K562 (cell line): ENCODE measurements at regions not wholly inside any gene's neighbourhood (a gene's known extent, or its start where the extent isn't known, plus 50 kb on each side); places are given as distances from the start of the nearest gene placed in this dataset.
A peak's percentile ranks its signal among the peaks of the same experiment; 100 is the strongest.

Experiments used
- BRCA1 ChIP-seq, 2 experiments: fragments of 450-650 bp in 1 of 2; sonication (generic) in 1 of 2; formaldehyde crosslinking in 1 of 2; IDR thresholded peaks; 2 replicates each; pipeline versions ENCODE4 v1.5.0 to v1.6.1; 2017 to 2020; ENCODE audit warnings: mild to moderate bottlenecking in 1 of 2, missing genetic modification reagents in 1 of 2
- C11orf30 ChIP-seq: fragments of 450-650 bp; IDR thresholded peaks from 2 replicates; pipeline ENCODE4 v1.6.1; 2016; ENCODE audit warnings: low read depth, mild to moderate bottlenecking
- CHD4 ChIP-seq: fragments of 200-600 bp; sonication (generic); IDR thresholded peaks from 3 replicates; pipeline ENCODE4 v1.6.1; 2012; ENCODE audit warnings: low read depth, mild to moderate bottlenecking, mixed read lengths, low read length, inconsistent platforms; ENCODE audit not compliant: insufficient read depth, insufficient replicate concordance, poor library complexity, severe bottlenecking
- DNMT1 ChIP-seq: fragments of 450-650 bp; IDR thresholded peaks from 2 replicates; pipeline ENCODE4 v1.6.1; 2016; ENCODE audit warnings: antibody characterized with exemption, mild to moderate bottlenecking
- DPF2 ChIP-seq: fragments of 450-650 bp; IDR thresholded peaks from 2 replicates; pipeline ENCODE4 v1.6.1; 2016
- ELF1 ChIP-seq: fragments of 200-800 bp; sonication (Bioruptor generic); IDR thresholded peaks from 2 replicates; pipeline ENCODE4 v1.6.1; 2016; ENCODE audit warnings: missing genetic modification characterization, missing compliant biosample characterization
- HCFC1 ChIP-seq: IDR thresholded peaks from 2 replicates; pipeline ENCODE4 v1.6.1; 2012; ENCODE audit warnings: low read depth, low read length, improper control_type of control experiment
- HEY1 ChIP-seq: fragments of 250-450 bp; sonication (Bioruptor Pico); IDR thresholded peaks from 2 replicates; pipeline ENCODE4 v1.5.0; 2020; ENCODE audit warnings: mild to moderate bottlenecking, moderate library complexity, borderline replicate concordance
- KLF10 ChIP-seq: fragments of 250-450 bp; sonication (Bioruptor Pico); IDR thresholded peaks from 2 replicates; pipeline ENCODE4 v1.6.1; 2021; ENCODE audit warnings: matching md5 sums
- NR3C1 ChIP-seq: sonication (generic); formaldehyde crosslinking; IDR thresholded peaks from 2 replicates; pipeline ENCODE4 v1.8.1; 2022; ENCODE audit warnings: missing genetic modification reagents
- POLR3G ChIP-seq: IDR thresholded peaks from 2 replicates; pipeline ENCODE4 v1.6.1; 2011; ENCODE audit not compliant: insufficient read length, insufficient replicate concordance; ENCODE audit errors: extremely low read depth
- RAD21 ChIP-seq, 2 experiments: fragments of 250-450 bp in 1 of 2; fragments of 450-650 bp in 1 of 2; sonication (Bioruptor Pico) in 1 of 2; formaldehyde crosslinking in 1 of 2; IDR thresholded peaks in 1 of 2; conservative IDR thresholded peaks in 1 of 2; 2 replicates each; pipeline versions ENCODE4 v1.4.0 to v1.8.0; 2020 to 2022; ENCODE audit warnings: mild to moderate bottlenecking in 2 of 2, moderate library complexity in 1 of 2
- SETDB1 ChIP-seq: IDR thresholded peaks from one replicate; pipeline ENCODE4 v1.6.1; 2012; ENCODE audit warnings: low read length, control low read depth, inconsistent platforms
- SMARCC2 ChIP-seq: fragments of 450-650 bp; IDR thresholded peaks from 2 replicates; pipeline ENCODE4 v1.6.1; 2017; ENCODE audit warnings: antibody characterized with exemption, moderate library complexity, mild to moderate bottlenecking, low read depth
- SMARCE1 ChIP-seq: fragments of 450-650 bp; IDR thresholded peaks from 2 replicates; pipeline ENCODE4 v1.7.1; 2016; ENCODE audit warnings: mild to moderate bottlenecking
- TRIM24 ChIP-seq, 2 experiments: fragments of 450-650 bp; IDR thresholded peaks; 2 replicates each; pipeline ENCODE4 v1.6.1; 2016
- ZNF586 ChIP-seq: fragments of 450-650 bp; formaldehyde crosslinking; conservative IDR thresholded peaks from 2 replicates; pipeline ENCODE4 v1.4.0; 2020; ENCODE audit warnings: mild to moderate bottlenecking, moderate library complexity
- ZNF644 ChIP-seq: fragments of 200-800 bp; sonication (Bioruptor generic); IDR thresholded peaks from 2 replicates; pipeline ENCODE4 v1.6.1; 2016; ENCODE audit warnings: low read depth, missing genetic modification characterization, missing compliant biosample characterization
- TF ChIP-seq, protein P1 (sequence below): fragments of 250-450 bp; sonication (Bioruptor Pico); IDR thresholded peaks from 2 replicates; pipeline ENCODE4 v1.5.0; 2020; ENCODE audit warnings: mild to moderate bottlenecking
- TF ChIP-seq, protein P2 (sequence below): fragments of 450-650 bp; IDR thresholded peaks from 2 replicates; pipeline ENCODE4 v1.6.1; 2016; ENCODE audit warnings: antibody characterized with exemption
- TF ChIP-seq, protein P3 (sequence below): IDR thresholded peaks from 2 replicates; pipeline ENCODE4 v1.6.1; 2011; ENCODE audit not compliant: insufficient read length; ENCODE audit errors: extremely low read depth
- TF ChIP-seq, protein P4 (sequence below), 2 experiments: fragments of 250-450 bp in 1 of 2; fragments of 450-650 bp in 1 of 2; sonication (Bioruptor Pico) in 1 of 2; IDR thresholded peaks; 2 replicates each; pipeline versions ENCODE4 v1.6.1 to v1.8.0; 2016 to 2021; ENCODE audit warnings: mild to moderate bottlenecking in 2 of 2, moderate library complexity in 2 of 2, missing compliant biosample characterization in 1 of 2, missing genetic modification characterization in 1 of 2

DNA sequence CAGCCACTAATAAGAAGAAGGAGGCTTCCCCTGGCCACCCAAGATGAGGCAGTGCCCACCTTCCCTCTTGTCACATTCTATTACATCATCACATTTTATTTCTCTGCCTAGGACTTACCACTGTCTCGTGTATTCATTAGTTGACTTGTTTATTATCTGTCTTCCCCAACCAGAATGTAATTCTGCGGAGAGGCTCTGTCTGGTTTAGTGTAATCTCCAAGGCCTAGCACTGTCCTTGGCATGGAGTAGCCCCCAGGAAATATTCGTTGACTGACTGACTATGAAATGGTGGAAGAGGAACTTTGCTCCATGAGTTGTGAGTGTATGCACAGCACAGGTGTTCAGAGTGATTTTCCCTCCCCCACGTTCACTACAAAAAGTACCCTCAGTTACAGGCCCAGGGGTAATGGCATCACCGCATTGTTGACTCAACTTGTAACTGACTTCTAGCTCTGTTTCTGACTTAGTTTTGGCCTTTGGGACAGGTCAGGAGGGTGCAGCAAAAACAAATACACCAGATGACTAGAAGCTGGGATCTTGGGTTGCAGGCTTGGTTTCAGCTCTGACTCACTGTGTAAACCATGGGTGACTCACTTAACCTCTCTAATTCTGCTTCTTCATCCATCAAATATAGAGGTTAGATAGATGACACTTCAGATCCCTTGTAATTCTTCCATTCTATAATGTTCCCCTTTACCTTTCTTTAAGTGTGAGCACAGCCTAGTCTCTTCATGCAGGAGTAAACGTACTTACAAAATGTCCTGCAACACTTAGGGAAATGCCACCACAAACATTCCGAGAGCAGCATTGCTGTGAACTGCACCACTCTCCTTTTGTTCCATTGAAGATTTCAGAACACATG, 229.7 kb downstream of the KCNRG start (continued):
- TF ChIP-seq, protein P1, sequence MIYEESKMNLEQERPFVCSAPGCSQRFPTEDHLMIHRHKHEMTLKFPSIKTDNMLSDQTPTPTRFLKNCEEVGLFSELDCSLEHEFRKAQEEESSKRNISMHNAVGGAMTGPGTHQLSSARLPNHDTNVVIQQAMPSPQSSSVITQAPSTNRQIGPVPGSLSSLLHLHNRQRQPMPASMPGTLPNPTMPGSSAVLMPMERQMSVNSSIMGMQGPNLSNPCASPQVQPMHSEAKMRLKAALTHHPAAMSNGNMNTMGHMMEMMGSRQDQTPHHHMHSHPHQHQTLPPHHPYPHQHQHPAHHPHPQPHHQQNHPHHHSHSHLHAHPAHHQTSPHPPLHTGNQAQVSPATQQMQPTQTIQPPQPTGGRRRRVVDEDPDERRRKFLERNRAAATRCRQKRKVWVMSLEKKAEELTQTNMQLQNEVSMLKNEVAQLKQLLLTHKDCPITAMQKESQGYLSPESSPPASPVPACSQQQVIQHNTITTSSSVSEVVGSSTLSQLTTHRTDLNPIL (CRISPR knock-in tag), result no peak
- TF ChIP-seq TRIM24 (IDR thresholded peaks at IDR 0.05) (peak; percentile 8 to 60; a peak in 2 of 4 replicates), CHD4 (no peak), C11orf30 (no peak), SETDB1 (no peak), KLF10 (CRISPR knock-in tag) (no peak), SMARCE1 (peak; percentile 98), DPF2 (peak; percentile 93), ELF1 (tag) (no peak), POLR3G (no peak), NR3C1 (no peak), DNMT1 (no peak), HCFC1 (no peak), ZNF586 (CRISPR knock-in tag) (no peak), ZNF644 (tag) (no peak), HEY1 (CRISPR knock-in tag) (no peak), BRCA1 (IDR thresholded peaks at IDR 0.05) (no peak), BRCA1 (CRISPR knock-in tag; IDR thresholded peaks at IDR 0.05) (no peak), SMARCC2 (peak; percentile 85), RAD21 (CRISPR knock-in tag; conservative IDR thresholded peaks at IDR 0.05 in 1 of 2, IDR thresholded peaks at IDR 0.05 in 1 of 2) (0 out of 4 replicates have a peak, but pooled peaks of 1 of the 2 experiments have one; percentile 12)
- TF ChIP-seq, protein P2, sequence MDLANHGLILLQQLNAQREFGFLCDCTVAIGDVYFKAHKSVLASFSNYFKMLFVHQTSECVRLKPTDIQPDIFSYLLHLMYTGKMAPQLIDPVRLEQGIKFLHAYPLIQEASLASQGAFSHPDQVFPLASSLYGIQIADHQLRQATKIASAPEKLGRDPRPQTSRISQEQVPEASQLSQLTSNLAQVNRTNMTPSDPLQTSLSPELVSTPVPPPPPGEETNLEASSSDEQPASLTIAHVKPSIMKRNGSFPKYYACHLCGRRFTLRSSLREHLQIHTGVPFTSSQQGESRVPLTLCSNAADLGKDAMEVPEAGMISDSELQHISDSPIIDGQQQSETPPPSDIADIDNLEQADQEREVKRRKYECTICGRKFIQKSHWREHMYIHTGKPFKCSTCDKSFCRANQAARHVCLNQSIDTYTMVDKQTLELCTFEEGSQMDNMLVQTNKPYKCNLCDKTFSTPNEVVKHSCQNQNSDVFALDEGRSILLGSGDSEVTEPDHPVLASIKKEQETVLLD, result no peak
- TF ChIP-seq, protein P3, sequence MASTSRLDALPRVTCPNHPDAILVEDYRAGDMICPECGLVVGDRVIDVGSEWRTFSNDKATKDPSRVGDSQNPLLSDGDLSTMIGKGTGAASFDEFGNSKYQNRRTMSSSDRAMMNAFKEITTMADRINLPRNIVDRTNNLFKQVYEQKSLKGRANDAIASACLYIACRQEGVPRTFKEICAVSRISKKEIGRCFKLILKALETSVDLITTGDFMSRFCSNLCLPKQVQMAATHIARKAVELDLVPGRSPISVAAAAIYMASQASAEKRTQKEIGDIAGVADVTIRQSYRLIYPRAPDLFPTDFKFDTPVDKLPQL, result no peak
- TF ChIP-seq, protein P4, sequence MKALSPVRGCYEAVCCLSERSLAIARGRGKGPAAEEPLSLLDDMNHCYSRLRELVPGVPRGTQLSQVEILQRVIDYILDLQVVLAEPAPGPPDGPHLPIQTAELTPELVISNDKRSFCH (CRISPR knock-in tag; IDR thresholded peaks at IDR 0.05), result no peak
- TF ChIP-seq, protein P4 (tag; IDR thresholded peaks at IDR 0.05), result no peak
